HCT116 (cell line): ENCODE measurements at regions not wholly inside any gene's neighbourhood (a gene's known extent, or its start where the extent isn't known, plus 50 kb on each side); places are given as distances from the start of the nearest gene placed in this dataset.

Source experiments
- ATAC-seq: fragments of 200-7000 bp; cut with Tn5 transposase; 2 replicates; pipeline ENCODE4 v1.9.1; 2020; ENCODE audit warnings: mild to moderate bottlenecking, moderate library complexity
- BruUV-seq: library from RNA; stranded (reverse); fragments of 400-500 nt; replicated peaks from 2 replicates; lab custom pipeline; 2021; lab: Mats Ljungman, UMichigan
- CTCF ChIA-PET: fragments of 300-600 bp; sonication (Branson Sonifier 250); formaldehyde crosslinking; loops from one replicate; lab custom pipeline; 2021; ENCODE audit warnings: antibody characterized with exemption; lab: Charles Lee
- POLR2A ChIA-PET: fragments of 300-600, 350-600 bp; sonication (Branson Sonifier 250); formaldehyde crosslinking; loops from one replicate; lab custom pipeline; 2021; ENCODE audit warnings: antibody characterized with exemption; lab: Charles Lee
- RAD21 ChIA-PET, 2 experiments: fragments of 300-600 bp; sonication (Branson Sonifier 250); formaldehyde crosslinking; loops; one replicate each; lab custom pipeline; 2023; ENCODE audit warnings: low total read pairs in 2 of 2; ENCODE audit not compliant: uncharacterized antibody in 2 of 2, unreplicated experiment in 2 of 2, low non-redundant PET in 1 of 2; lab: Charles Lee
- DNase-seq: peaks from one replicate; pipeline ENCODE4 v3.0.0-alpha.2; 2010; ENCODE audit warnings: low read depth, low spot score
- H2AFZ ChIP-seq: fragments of 200-600 bp; shearing (Covaris generic), sonication (generic); 2 replicates; pipeline ENCODE4 v1.6.1; 2017; ENCODE audit warnings: low read depth, mixed run types, mixed read lengths, antibody characterized with exemption, low read length; ENCODE audit not compliant: poor library complexity, severe bottlenecking
- H3K27ac ChIP-seq: 2 replicates; pipeline ENCODE4 v1.5.1; 2012; ENCODE audit warnings: low read depth, low read length
- H3K27me3 ChIP-seq: fragments of 200-600 bp; sonication (generic); 2 replicates; pipeline ENCODE4 v1.6.1; 2016; ENCODE audit warnings: mixed run types, low read length, mixed read lengths; ENCODE audit not compliant: insufficient read depth
- H3K36me3 ChIP-seq, 2 experiments: fragments of 200-500 bp in 1 of 2; fragments of 200-600 bp in 1 of 2; sonication (Bioruptor generic) in 1 of 2; sonication (generic) in 1 of 2; 2 replicates each; pipeline versions ENCODE4 v1.5.1 to v1.6.1; 2014 to 2016; ENCODE audit warnings: low read length in 2 of 2, inconsistent platforms in 1 of 2, mixed read lengths in 1 of 2, mixed run types in 1 of 2; ENCODE audit not compliant: insufficient read depth in 2 of 2, control insufficient read depth in 1 of 2
- H3K4me1 ChIP-seq, 2 experiments: fragments of 200-600 bp in 1 of 2; sonication (generic) in 1 of 2; 2 replicates each; pipeline versions ENCODE4 v1.5.1 to v1.6.1; 2012 to 2017; ENCODE audit warnings: low read length in 2 of 2, inconsistent platforms in 1 of 2, mild to moderate bottlenecking in 1 of 2, mixed read lengths in 1 of 2, mixed run types in 1 of 2, moderate library complexity in 1 of 2; ENCODE audit not compliant: insufficient read depth in 2 of 2, control insufficient read depth in 1 of 2
- H3K4me2 ChIP-seq: fragments of 200-600 bp; sonication (generic); 2 replicates; pipeline ENCODE4 v1.6.1; 2017; ENCODE audit warnings: mixed run types, low read length, mixed read lengths
- H3K4me3 ChIP-seq, 2 experiments: fragments of 200-600 bp in 1 of 2; sonication (generic) in 1 of 2; replicated peaks in 1 of 2; 2 replicates each; pipeline ENCODE4 v1.5.1; 2011 to 2016; ENCODE audit warnings: low read length in 2 of 2, control low read depth in 1 of 2, low read depth in 1 of 2, mild to moderate bottlenecking in 1 of 2, mixed read lengths in 1 of 2, mixed run types in 1 of 2
- H3K79me2 ChIP-seq: fragments of 200-600 bp; sonication (generic); 2 replicates; pipeline ENCODE4 v1.6.1; 2017; ENCODE audit warnings: mild to moderate bottlenecking, mixed run types, low read length, moderate library complexity, mixed read lengths; ENCODE audit not compliant: insufficient read depth
- H3K9ac ChIP-seq: fragments of 200-600 bp; sonication (generic); 2 replicates; pipeline ENCODE4 v1.6.1; 2016; ENCODE audit warnings: low read length, mixed read lengths
- H3K9me2 ChIP-seq: fragments of 200-600 bp; sonication (generic), shearing (Covaris generic); 2 replicates; pipeline ENCODE4 v1.6.1; 2017; ENCODE audit warnings: mixed run types, mild to moderate bottlenecking, moderate library complexity; ENCODE audit not compliant: insufficient read depth
- H3K9me3 ChIP-seq, 2 experiments: fragments of 200-500 bp in 1 of 2; fragments of 200-600 bp in 1 of 2; sonication (Bioruptor generic) in 1 of 2; sonication (generic) in 1 of 2; 2 replicates each; pipeline ENCODE4 v1.6.1; 2014 to 2017; ENCODE audit warnings: low read length in 2 of 2, mixed read lengths in 2 of 2, inconsistent platforms in 1 of 2, low read depth in 1 of 2, mild to moderate bottlenecking in 1 of 2, mixed run types in 1 of 2, moderate library complexity in 1 of 2; ENCODE audit not compliant: control insufficient read depth in 1 of 2, insufficient read depth in 1 of 2
- H4K20me1 ChIP-seq: fragments of 200-600 bp; sonication (generic), shearing (Covaris generic); 2 replicates; pipeline ENCODE4 v1.6.1; 2017; ENCODE audit warnings: mixed run types, mild to moderate bottlenecking, moderate library complexity; ENCODE audit not compliant: insufficient read depth
- ATF3 ChIP-seq: IDR thresholded peaks from 2 replicates; pipeline ENCODE4 v1.6.1; 2012
- CEBPB ChIP-seq: IDR thresholded peaks from 2 replicates; pipeline ENCODE4 v1.6.1; 2012; ENCODE audit warnings: low read depth
- CTCF ChIP-seq, 3 experiments: fragments of 200-600 bp in 1 of 3; sonication (generic) in 1 of 3; IDR thresholded peaks in 2 of 3; conservative IDR thresholded peaks in 1 of 3; 2 replicates each; pipeline ENCODE4 v1.5.1; 2012 to 2017; ENCODE audit warnings: low read depth in 2 of 3, low read length in 2 of 3, antibody characterized with exemption in 1 of 3, borderline replicate concordance in 1 of 3, control low read depth in 1 of 3, mild to moderate bottlenecking in 1 of 3, mixed read lengths in 1 of 3, mixed run types in 1 of 3, moderate library complexity in 1 of 3; ENCODE audit not compliant: insufficient read depth in 1 of 3
- EGR1 ChIP-seq: IDR thresholded peaks from 2 replicates; pipeline ENCODE4 v1.6.1; 2012; ENCODE audit warnings: low read depth
- EZH2 ChIP-seq: fragments of 200-600 bp; sonication (generic); IDR thresholded peaks from 2 replicates; pipeline ENCODE4 v1.6.1; 2017; ENCODE audit warnings: antibody characterized with exemption, mixed run types
- FOSL1 ChIP-seq: IDR thresholded peaks from 2 replicates; pipeline ENCODE4 v1.6.1; 2012; ENCODE audit warnings: low read depth
- JUND ChIP-seq: IDR thresholded peaks from 2 replicates; pipeline ENCODE4 v1.6.1; 2012
- MAX ChIP-seq: IDR thresholded peaks from 2 replicates; pipeline ENCODE4 v1.6.1; 2012
- POLR2AphosphoS5 ChIP-seq: IDR thresholded peaks from 2 replicates; pipeline ENCODE4 v1.6.1; 2011; ENCODE audit warnings: mild to moderate bottlenecking, low read depth, low read length, moderate library complexity
- RAD21 ChIP-seq: IDR thresholded peaks from 2 replicates; pipeline ENCODE4 v1.6.1; 2012; ENCODE audit warnings: low read depth, mild to moderate bottlenecking
- SIN3A ChIP-seq: IDR thresholded peaks from 2 replicates; pipeline ENCODE4 v1.6.1; 2012; ENCODE audit warnings: low read depth
- SP1 ChIP-seq: IDR thresholded peaks from 2 replicates; pipeline ENCODE4 v1.6.1; 2012; ENCODE audit warnings: low read depth
- SRF ChIP-seq: IDR thresholded peaks from 2 replicates; pipeline ENCODE4 v1.6.1; 2012; ENCODE audit warnings: low read depth
- TCF7L2 ChIP-seq: IDR thresholded peaks from 2 replicates; pipeline ENCODE4 v1.7.0; 2011; ENCODE audit warnings: borderline replicate concordance, inconsistent platforms; ENCODE audit not compliant: insufficient read depth, insufficient read length; ENCODE audit errors: extremely low read depth
- YY1 ChIP-seq: IDR thresholded peaks from 2 replicates; pipeline ENCODE4 v1.6.1; 2011; ENCODE audit warnings: low read length, low read depth, moderate library complexity, mild to moderate bottlenecking; ENCODE audit not compliant: insufficient replicate concordance; ENCODE audit errors: extremely low read depth
- ZFX ChIP-seq: fragments of 450-650 bp; IDR thresholded peaks from 2 replicates; pipeline ENCODE4 v1.6.1; 2017
- intact Hi-C: fragments of 100-400 bp; cut with micrococcal nuclease; formaldehyde crosslinking; loops from 2 replicates; pipeline ENCODE4 v1.10.0; 2022

DNA sequence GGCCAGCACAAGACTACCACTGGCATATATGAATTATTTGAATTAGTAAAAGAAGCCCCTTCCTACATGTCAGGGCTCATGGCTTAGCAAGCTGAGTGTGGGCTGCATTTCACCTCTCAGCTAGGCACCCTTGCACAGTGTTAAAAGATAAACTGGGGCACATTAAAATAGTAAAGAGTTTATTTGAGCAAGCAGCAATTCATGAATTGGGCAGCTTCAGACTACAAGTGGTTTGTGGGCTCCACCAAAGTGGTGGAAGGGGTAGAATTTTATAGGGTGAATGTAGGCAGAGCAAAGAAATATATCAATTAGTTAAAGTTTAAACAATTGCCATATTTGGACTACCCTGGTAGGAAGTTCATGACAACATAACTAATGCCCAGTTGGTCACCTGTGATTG is 178.8 kb downstream of the PLPP3 start (continued):
- no peak for TF ChIP-seq CEBPB

DNA sequence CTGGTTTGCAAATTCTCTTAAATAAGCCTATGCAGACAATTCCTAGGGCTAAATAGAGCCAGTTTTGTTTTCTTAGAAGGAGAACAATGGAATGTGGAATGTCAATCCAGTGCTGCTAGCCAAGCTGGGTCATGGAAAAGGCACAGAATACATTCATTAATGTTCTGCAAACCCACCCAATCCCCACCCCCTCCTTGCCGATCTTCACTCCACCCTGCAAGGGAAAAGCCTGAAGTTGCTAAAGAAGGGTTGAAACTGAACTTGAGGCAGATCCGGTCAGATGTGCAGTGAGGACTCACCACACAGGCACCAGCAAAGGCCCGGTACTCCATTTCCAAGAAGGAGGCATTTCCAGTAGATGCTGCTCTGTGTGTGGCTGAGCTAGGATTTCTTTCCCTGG is 179.6 kb downstream of the PLPP3 start:
- no peaks in the 10 kb centered on the region for H3K9me3 ChIP-seq
- TF ChIP-seq SP1, result no peak
- no peak for TF ChIP-seq TCF7L2
- TF ChIP-seq MAX, result no peak
- TF ChIP-seq, all 23 proteins: peak for 0
- H3K36me3 ChIP-seq, result no peaks in the 10 kb centered on the region
- 0 out of 2 replicates have a peak, but pooled peaks cover 2% of the 10 kb centered on the region for H3K27me3 ChIP-seq
- CTCF ChIA-PET, result no interaction called here
- DNase-seq (no peak), ATAC-seq (no peak)
- H2AFZ ChIP-seq, result no peak overlapping the region
- no TSS peak for BruUV-seq
- no peaks in the 10 kb centered on the region for H3K79me2 ChIP-seq
- no peak overlapping the region for H3K27ac ChIP-seq
- H3K4me1 ChIP-seq, result no peaks in the 10 kb centered on the region
- no peak overlapping the region for H3K4me2 ChIP-seq
- no peaks in the 10 kb centered on the region for H4K20me1 ChIP-seq
- H3K9ac ChIP-seq, result no peak overlapping the region
- no peak overlapping the region for H3K4me3 ChIP-seq
- RAD21 ChIA-PET, result no interaction called here
- H3K9me2 ChIP-seq, result no peaks in the 10 kb centered on the region
- POLR2A ChIA-PET, result no interaction called here
- intact Hi-C loops, result loop anchor here (10.0 kb wide), 1 partner anchor 305 kb away; no protein-coding TSS in a partner anchor

DNA sequence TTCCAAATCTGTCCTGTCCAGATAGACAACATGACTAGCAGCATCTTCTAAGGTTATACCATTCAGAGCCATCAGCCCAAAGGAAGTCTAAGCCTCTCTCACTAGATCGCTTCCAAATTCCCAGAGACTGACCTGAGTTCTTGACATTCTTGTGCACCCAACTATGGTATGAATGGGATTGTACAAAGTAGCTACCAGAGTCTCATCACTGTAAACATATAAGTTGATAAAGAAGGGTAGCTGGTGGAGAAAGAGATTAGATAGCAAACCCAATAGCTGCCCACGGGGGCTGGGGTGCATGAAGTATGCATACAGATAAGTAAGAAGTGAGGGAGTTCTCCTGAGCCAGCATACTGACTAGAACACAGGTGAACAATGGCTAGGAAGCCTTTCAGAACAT is 180.0 kb downstream of the PLPP3 start:
- Histone ChIP-seq H3K79me2 (no peaks in the 10 kb centered on the region), H3K4me3 (no peak overlapping the region), H3K9ac (no peak overlapping the region), H2AFZ (no peak overlapping the region), H4K20me1 (no peaks in the 10 kb centered on the region), H3K36me3 (no peaks in the 10 kb centered on the region), H3K9me3 (no peaks in the 10 kb centered on the region), H3K4me1 (no peaks in the 10 kb centered on the region), H3K9me2 (no peaks in the 10 kb centered on the region), H3K27ac (no peak overlapping the region), H3K27me3 (0 out of 2 replicates have a peak, but pooled peaks cover 2% of the 10 kb centered on the region), H3K4me2 (no peak overlapping the region)
- POLR2A ChIA-PET, result no interaction called here
- no peak for DNase-seq
- intact Hi-C loops, result no loop called here
- no peak for ATAC-seq
- no TSS peak for BruUV-seq
- CTCF ChIA-PET, result no interaction called here
- RAD21 ChIA-PET, result no interaction called here
- TF ChIP-seq SIN3A (no peak), FOSL1 (no peak), EZH2 (no peak), JUND (no peak), POLR2AphosphoS5 (no peak), CTCF (IDR thresholded peaks at IDR 0.05 in 2 of 3, conservative IDR thresholded peaks at IDR 0.05 in 1 of 3; ENCODE audit: borderline replicate concordance in 1 of 3, insufficient read depth in 1 of 3, low read depth in 2 of 3, low read length in 2 of 3) (no peak), ATF3 (no peak), CEBPB (no peak), MAX (no peak), SRF (no peak), EGR1 (no peak), RAD21 (no peak), YY1 (no peak), SP1 (no peak), ZFX (no peak), TCF7L2 (no peak)
